Breast epithelium (tissue), 4 donors: ENCODE measurements at regions not wholly inside any gene's neighbourhood (a gene's known extent, or its start where the extent isn't known, plus 50 kb on each side); places are given as distances from the start of the nearest gene placed in this dataset.

Experiments used
- DNase-seq, 2 donors: peaks; one replicate each; pipeline ENCODE4 v3.0.0-alpha.2; 2019; ENCODE audit warnings: low spot score in 2 of 2
- H3K27ac ChIP-seq, 2 donors: fragments of 200-600 bp; sonication (generic) in 1 of 2; one replicate each; pipeline ENCODE4 v1.5.1; 2016 to 2019; ENCODE audit warnings: mild to moderate bottlenecking in 1 of 2
- H3K27me3 ChIP-seq, 2 donors: fragments of 200-600 bp; sonication (generic) in 1 of 2; one replicate each; pipeline versions ENCODE4 v1.5.1 to v1.6.0; 2017 to 2019; ENCODE audit warnings: control low read depth in 1 of 2, mild to moderate bottlenecking in 1 of 2
- H3K36me3 ChIP-seq: fragments of 200-600 bp; one replicate; pipeline ENCODE4 v1.5.1; 2019
- H3K4me1 ChIP-seq, 2 donors: fragments of 200-600 bp; sonication (generic); one replicate each; pipeline ENCODE4 v1.5.1; 2016 to 2019; ENCODE audit warnings: control low read depth in 1 of 2
- H3K4me3 ChIP-seq, 3 donors: fragments of 200-600 bp; sonication (generic); 1 replicate in 2 of 3; 2 replicates in 1 of 3; pipeline ENCODE4 v1.5.1; 2016 to 2019; ENCODE audit warnings: mild to moderate bottlenecking in 3 of 3, moderate library complexity in 2 of 3
- H3K9me3 ChIP-seq, 2 donors: fragments of 200-600 bp; sonication (generic) in 1 of 2; one replicate each; pipeline ENCODE4 v1.5.1; 2016 to 2019; ENCODE audit warnings: control low read depth in 1 of 2
- CTCF ChIP-seq, 3 donors: fragments of 450-650 bp; IDR thresholded peaks; one replicate each; pipeline ENCODE4 v1.5.1; 2016 to 2017; ENCODE audit warnings: antibody characterized with exemption in 3 of 3, mild to moderate bottlenecking in 3 of 3, moderate library complexity in 3 of 3
- POLR2A ChIP-seq: fragments of 450-650 bp; IDR thresholded peaks from one replicate; pipeline ENCODE4 v1.6.1; 2016; ENCODE audit warnings: antibody characterized with exemption, mild to moderate bottlenecking, moderate library complexity
- POLR2AphosphoS5 ChIP-seq, 3 donors: sonication (generic); formaldehyde crosslinking; IDR thresholded peaks; one replicate each; pipeline ENCODE4 v1.6.1; 2017; ENCODE audit warnings: antibody characterized with exemption in 3 of 3
- intact Hi-C: fragments of 100-400 bp; cut with DNase I; formaldehyde crosslinking; loops from one replicate; pipeline ENCODE4 v1.15.1; 2023; ENCODE audit warnings: low total_unique reads

GRCh38 chr13:26475176-26476110, 82.0 kb upstream of the WASF3 start:
- no peak for DNase-seq
- TF ChIP-seq CTCF (IDR thresholded peaks at IDR 0.05) (no peak), POLR2AphosphoS5 (IDR thresholded peaks at IDR 0.05) (no peak), POLR2A (no peak)
- Histone ChIP-seq H3K27ac (no peak overlapping the region), H3K27me3 (no peaks in the 10 kb centered on the region), H3K9me3 (no peaks in the 10 kb centered on the region), H3K36me3 (no peaks in the 10 kb centered on the region), H3K4me1 (no peaks in the 10 kb centered on the region), H3K4me3 (peak overlapping the region in 1 of 3 donors; percentile 38)
- intact Hi-C loops: no loop called here

- H3K9me3 ChIP-seq: no peaks in the 10 kb centered on the region
- DNase-seq: no peak
- no peaks in the 10 kb centered on the region for H3K4me1 ChIP-seq
- no peaks in the 10 kb centered on the region for H3K36me3 ChIP-seq
- intact Hi-C loops: no loop called here
- peak overlapping the region in 1 of 3 donors; percentile 38 for H3K4me3 ChIP-seq
- no peaks in the 10 kb centered on the region for H3K27me3 ChIP-seq
- H3K27ac ChIP-seq: no peak overlapping the region
- TF ChIP-seq POLR2AphosphoS5 (IDR thresholded peaks at IDR 0.05): no peak
- TF ChIP-seq POLR2A: no peak
- TF ChIP-seq CTCF (IDR thresholded peaks at IDR 0.05): no peak
Observed at GRCh38 chr13:26476111-26476781, 81.2 kb upstream of the WASF3 start.

GRCh38 chr13:26476782-26477142, 80.7 kb upstream of the WASF3 start:
- no peaks in the 10 kb centered on the region for H3K27me3 ChIP-seq
- no peak overlapping the region for H3K4me3 ChIP-seq
- DNase-seq: no peak
- no peaks in the 10 kb centered on the region for H3K9me3 ChIP-seq
- TF ChIP-seq POLR2AphosphoS5 (IDR thresholded peaks at IDR 0.05) (no peak), POLR2A (no peak), CTCF (IDR thresholded peaks at IDR 0.05) (no peak)
- no peaks in the 10 kb centered on the region for H3K36me3 ChIP-seq
- intact Hi-C loops: no loop called here
- H3K27ac ChIP-seq: no peak overlapping the region
- no peaks in the 10 kb centered on the region for H3K4me1 ChIP-seq

- Histone ChIP-seq H3K36me3 (no peaks in the 10 kb centered on the region), H3K9me3 (no peaks in the 10 kb centered on the region), H3K27ac (no peak overlapping the region), H3K4me1 (no peaks in the 10 kb centered on the region), H3K4me3 (no peak overlapping the region), H3K27me3 (no peaks in the 10 kb centered on the region)
- DNase-seq: no peak
- intact Hi-C loops: no loop called here
- TF ChIP-seq POLR2A (no peak), CTCF (IDR thresholded peaks at IDR 0.05) (no peak), POLR2AphosphoS5 (IDR thresholded peaks at IDR 0.05) (no peak)
Observed at GRCh38 chr13:26477681-26478080, 79.8 kb upstream of the WASF3 start.
